ENCODE measurements at regions not wholly inside any gene's neighbourhood (a gene's known extent, or its start where the extent isn't known, plus 50 kb on each side); places are given as distances from the start of the nearest gene placed in this dataset.

- no peak overlapping the region for H3K18ac ChIP-seq (ENCODE audit: extremely low read depth, low read length)
- H2BK12ac ChIP-seq (ENCODE audit: low read depth, low read length), result no peak overlapping the region
- no peaks in the 10 kb centered on the region for H3K79me1 ChIP-seq (ENCODE audit: low read depth, low read length)
- no peak overlapping the region for H2AK5ac ChIP-seq (ENCODE audit: low read depth, low read length)
- H2BK20ac ChIP-seq (ENCODE audit: low read length), result no peak overlapping the region
- no peaks in the 10 kb centered on the region; a peak in 1 of 8 replicates for H3K36me3 ChIP-seq (ENCODE audit: control insufficient read depth in 2 of 4, insufficient read depth in 4 of 4, low read length in 3 of 4)
- no peaks in the 10 kb centered on the region for H4K20me1 ChIP-seq (replicated peaks in 1 of 2; ENCODE audit: control insufficient read depth in 1 of 2, insufficient read depth in 2 of 2, low read length in 2 of 2)
- POLR2A ChIA-PET (ENCODE audit: partially characterized antibody), result no interaction called here
- H3K14ac ChIP-seq (ENCODE audit: insufficient read length), result no peak overlapping the region
- no peak overlapping the region for H3K4me3 ChIP-seq (ENCODE audit: extremely low read depth in 1 of 4, insufficient read depth in 2 of 4, low read depth in 3 of 4, low read length in 4 of 4)
- no peak overlapping the region for H3K4me2 ChIP-seq (ENCODE audit: insufficient read depth in 1 of 2, low read depth in 2 of 2, low read length in 2 of 2)
- no peak overlapping the region for H3K27ac ChIP-seq (ENCODE audit: low read depth, low read length)
- H3K9me3 ChIP-seq (ENCODE audit: insufficient read depth in 2 of 2, low read depth in 1 of 2, low read length in 1 of 2), result no peaks in the 10 kb centered on the region
- no peak overlapping the region for H4K91ac ChIP-seq (replicated peaks; ENCODE audit: insufficient read length, low read length)
- H3K56ac ChIP-seq (replicated peaks; ENCODE audit: insufficient read length, low read depth, low read length), result no peak overlapping the region
- H3K4ac ChIP-seq (replicated peaks; ENCODE audit: insufficient read length, low read depth, low read length), result no peak overlapping the region
- no peaks in the 10 kb centered on the region for H3K27me3 ChIP-seq (replicated peaks in 1 of 4; ENCODE audit: control insufficient read depth in 3 of 4, extremely low read depth in 1 of 4, insufficient read depth in 3 of 4, low read length in 3 of 4)
- no peak overlapping the region for H3K23ac ChIP-seq (ENCODE audit: insufficient read length)
- H2BK15ac ChIP-seq (ENCODE audit: low read length), result no peak overlapping the region
- H3K23me2 ChIP-seq (ENCODE audit: low read depth, low read length), result no peaks in the 10 kb centered on the region
- H3K79me2 ChIP-seq (ENCODE audit: control insufficient read depth in 1 of 2, insufficient read depth in 2 of 2, low read length in 2 of 2), result no peaks in the 10 kb centered on the region
- no peaks in the 10 kb centered on the region for H3K4me1 ChIP-seq (replicated peaks in 1 of 4; ENCODE audit: control insufficient read depth in 3 of 4, insufficient read depth in 4 of 4, low read length in 3 of 4)
- H4K5ac ChIP-seq (ENCODE audit: insufficient read length, low read depth, low read length), result no peak overlapping the region
- H2AFZ ChIP-seq (ENCODE audit: low read length), result no peak overlapping the region
- H2BK5ac ChIP-seq (ENCODE audit: low read depth, low read length), result no peak overlapping the region
- DNase-seq (ENCODE audit: low read depth in 1 of 2, low spot score in 2 of 2) (peak in 1 of 2 experiments; percentile 23), FAIRE-seq (peak; percentile 62)
- no peak overlapping the region for H2BK120ac ChIP-seq (replicated peaks; ENCODE audit: low read depth, low read length)
- CTCF ChIA-PET (ENCODE audit: partially characterized antibody), result interaction anchor here (1.0 to 2.3 kb wide), 4 partner anchors 15 to 199 kb away, joined by 3 to 5 read pairs (median 4); no protein-coding TSS in a partner anchor
- H4K8ac ChIP-seq (ENCODE audit: extremely low read depth, insufficient read depth, low read length), result no peak overlapping the region
- H3K9ac ChIP-seq (replicated peaks in 1 of 4; ENCODE audit: extremely low read depth in 1 of 4, low read depth in 3 of 4, low read length in 3 of 4), result no peak overlapping the region
- TF ChIP-seq TCF12 (IDR thresholded peaks at IDR 0.05; ENCODE audit: low read depth, low read length) (0 out of 2 replicates have a peak, but pooled peaks have one; percentile 44), SP2 (IDR thresholded peaks at IDR 0.05; ENCODE audit: low read length) (no peak), HDAC6 (IDR thresholded peaks at IDR 0.05; ENCODE audit: low read depth, low read length) (no peak), POLR2AphosphoS5 (IDR thresholded peaks at IDR 0.05; ENCODE audit: low read depth, low read length) (no peak), SRF (IDR thresholded peaks at IDR 0.05; ENCODE audit: low read depth, low read length) (no peak), JUND (IDR thresholded peaks at IDR 0.05; ENCODE audit: low read length) (peak; percentile 99), TBP (IDR thresholded peaks at IDR 0.05; ENCODE audit: low read depth, low read length) (no peak), SIN3A (conservative IDR thresholded peaks at IDR 0.05 in 1 of 2, IDR thresholded peaks at IDR 0.05 in 1 of 2; ENCODE audit: low read depth in 1 of 2, low read length in 2 of 2) (peak in 1 of 2 experiments; percentile 68; a peak in 1 of 4 replicates), TAF1 (IDR thresholded peaks at IDR 0.05; ENCODE audit: low read depth, low read length) (no peak), EP300 (IDR thresholded peaks at IDR 0.05; ENCODE audit: borderline replicate concordance in 1 of 2, low read depth in 2 of 2, low read length in 2 of 2) (no peak), RBBP5 (IDR thresholded peaks at IDR 0.05; ENCODE audit: borderline replicate concordance, low read depth, low read length) (no peak), USF2 (IDR thresholded peaks at IDR 0.05; ENCODE audit: low read length) (no peak), FOSL1 (IDR thresholded peaks at IDR 0.05; ENCODE audit: insufficient read depth, low read depth, low read length) (no peak), KDM5A (IDR thresholded peaks at IDR 0.05; ENCODE audit: low read length) (no peak), NANOG (IDR thresholded peaks at IDR 0.05; ENCODE audit: insufficient read depth, low read depth, low read length, poor library complexity, severe bottlenecking) (no peak)
Measured at GRCh38 chr5:57698802-57699201, 216.2 kb upstream of the ACTBL2 start.

Data from H1 (cell line).